Keratinocyte (primary cell): ENCODE measurements at regions not wholly inside any gene's neighbourhood (a gene's known extent, or its start where the extent isn't known, plus 50 kb on each side); places are given as distances from the start of the nearest gene placed in this dataset.
"Not testable (repeated sequence)": the region's sequence is repeated elsewhere in the genome, so short reads cannot be mapped to it uniquely, and the experiment has no call there.

Experiments
- CTCF ChIP-seq, 3 experiments: IDR thresholded peaks in 1 of 3; conservative IDR thresholded peaks in 1 of 3; optimal IDR thresholded peaks in 1 of 3; 2 replicates in 2 of 3; 3 replicates in 1 of 3; pipeline versions ENCODE3 to v1.5.1; 2011; ENCODE audit warnings: low read length in 3 of 3, mild to moderate bottlenecking in 3 of 3, moderate library complexity in 2 of 3, control low read depth in 1 of 3, inconsistent platforms in 1 of 3; ENCODE audit not compliant: insufficient read depth in 2 of 3; ENCODE audit errors: extremely low read depth in 1 of 3
- EZH2 ChIP-seq: IDR thresholded peaks from one replicate; pipeline ENCODE4 v1.6.1; 2012; ENCODE audit warnings: inconsistent platforms, mild to moderate bottlenecking, low read length, moderate library complexity

- TF ChIP-seq CTCF (optimal IDR thresholded peaks at IDR 0.05 in 1 of 3, IDR thresholded peaks at IDR 0.05 in 1 of 3, conservative IDR thresholded peaks at IDR 0.05 in 1 of 3; ENCODE audit: extremely low read depth in 1 of 3, insufficient read depth in 2 of 3, low read length in 3 of 3); EZH2: not testable (repeated sequence)
Observed at GRCh38 chr15:20629526-20629925, 87.9 kb upstream of the GOLGA6L6 start.
